GM10266 (cell line): ENCODE measurements at regions not wholly inside any gene's neighbourhood (a gene's known extent, or its start where the extent isn't known, plus 50 kb on each side); places are given as distances from the start of the nearest gene placed in this dataset.
A peak's percentile ranks its signal among the peaks of the same experiment; 100 is the strongest.
"Not testable (repeated sequence)": the region's sequence is repeated elsewhere in the genome, so short reads cannot be mapped to it uniquely, and the experiment has no call there.

Experiments used
- DNase-seq: peaks from one replicate; pipeline ENCODE4 v3.0.0; 2012; ENCODE audit errors: extremely low spot score
- CTCF ChIP-seq: IDR thresholded peaks from 2 replicates; pipeline ENCODE4 v1.5.1; 2012; ENCODE audit warnings: mild to moderate bottlenecking, low read depth; ENCODE audit not compliant: control insufficient read depth, insufficient read depth; ENCODE audit errors: missing control alignments

- no peak for DNase-seq
- no peak for TF ChIP-seq CTCF
These were observed 136.3 kb downstream of the TBX3 start for GRCh38 chr12:114547636-114548035.

GRCh38 chr12:114530417-114530816 is 124.5 kb upstream of the TBX5 start:
- DNase-seq: no peak
- TF ChIP-seq CTCF: no peak

- no peak for DNase-seq
- TF ChIP-seq CTCF: no peak
These were observed 124.0 kb upstream of the TBX5 start for GRCh38 chr12:114529966-114530365.

GRCh38 chr12:114528766-114529165 is 122.8 kb upstream of the TBX5 start:
- TF ChIP-seq CTCF: no peak
- no peak for DNase-seq

GRCh38 chr12:114521160-114521559 is 115.2 kb upstream of the TBX5 start:
- DNase-seq: not testable (repeated sequence)

- no peak for DNase-seq
- TF ChIP-seq CTCF: no peak
These were observed 106.4 kb upstream of the TBX5 start for GRCh38 chr12:114512351-114512750.

GRCh38 chr12:114508529-114509129 is 102.7 kb upstream of the TBX5 start:
- peak; percentile 59 for DNase-seq
- peak; percentile 77 for TF ChIP-seq CTCF

- no peak for TF ChIP-seq CTCF
These were observed 100.7 kb upstream of the TBX5 start for GRCh38 chr12:114506651-114507050.

More at GRCh38 chr12:114506651-114507050, 100.7 kb upstream of the TBX5 start:
- no peak for DNase-seq
